ENCODE measurements at regions not wholly inside any gene's neighbourhood (a gene's known extent, or its start where the extent isn't known, plus 50 kb on each side); places are given as distances from the start of the nearest gene placed in this dataset.

DNA sequence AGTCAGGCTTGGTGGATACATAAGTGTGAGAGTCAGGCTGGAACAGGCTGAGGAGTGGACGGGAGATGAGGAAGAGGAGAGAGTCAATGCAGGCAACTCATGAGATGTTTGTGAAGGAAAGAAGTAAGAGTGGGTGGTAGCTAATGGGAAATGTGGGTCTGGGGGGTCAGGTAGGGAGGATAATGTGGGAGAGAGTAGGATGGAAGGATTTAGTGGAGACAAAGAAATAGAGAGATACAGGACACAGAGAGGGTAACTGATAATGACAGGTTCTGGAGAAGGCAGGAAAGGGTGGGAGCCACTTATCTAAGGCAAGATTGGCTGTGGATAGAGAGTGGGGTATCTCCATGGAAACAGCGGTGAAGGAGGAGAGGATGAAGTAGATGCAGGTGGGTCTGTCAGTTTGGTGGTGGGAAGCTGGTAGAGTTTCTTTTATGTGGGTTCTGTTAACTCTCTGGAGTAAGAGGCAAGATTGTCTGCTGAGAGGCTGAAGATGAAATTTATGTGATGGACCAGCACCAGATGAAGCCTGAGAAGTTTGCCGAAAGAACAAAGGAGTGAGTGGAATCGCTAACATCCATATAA is 190.6 kb upstream of the SPRED2 start:
- DNase-seq: no peak
- TF ChIP-seq, protein P1, sequence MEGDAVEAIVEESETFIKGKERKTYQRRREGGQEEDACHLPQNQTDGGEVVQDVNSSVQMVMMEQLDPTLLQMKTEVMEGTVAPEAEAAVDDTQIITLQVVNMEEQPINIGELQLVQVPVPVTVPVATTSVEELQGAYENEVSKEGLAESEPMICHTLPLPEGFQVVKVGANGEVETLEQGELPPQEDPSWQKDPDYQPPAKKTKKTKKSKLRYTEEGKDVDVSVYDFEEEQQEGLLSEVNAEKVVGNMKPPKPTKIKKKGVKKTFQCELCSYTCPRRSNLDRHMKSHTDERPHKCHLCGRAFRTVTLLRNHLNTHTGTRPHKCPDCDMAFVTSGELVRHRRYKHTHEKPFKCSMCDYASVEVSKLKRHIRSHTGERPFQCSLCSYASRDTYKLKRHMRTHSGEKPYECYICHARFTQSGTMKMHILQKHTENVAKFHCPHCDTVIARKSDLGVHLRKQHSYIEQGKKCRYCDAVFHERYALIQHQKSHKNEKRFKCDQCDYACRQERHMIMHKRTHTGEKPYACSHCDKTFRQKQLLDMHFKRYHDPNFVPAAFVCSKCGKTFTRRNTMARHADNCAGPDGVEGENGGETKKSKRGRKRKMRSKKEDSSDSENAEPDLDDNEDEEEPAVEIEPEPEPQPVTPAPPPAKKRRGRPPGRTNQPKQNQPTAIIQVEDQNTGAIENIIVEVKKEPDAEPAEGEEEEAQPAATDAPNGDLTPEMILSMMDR (IDR thresholded peaks at IDR 0.05; ENCODE audit: low read depth, low read length): no peak

DNA sequence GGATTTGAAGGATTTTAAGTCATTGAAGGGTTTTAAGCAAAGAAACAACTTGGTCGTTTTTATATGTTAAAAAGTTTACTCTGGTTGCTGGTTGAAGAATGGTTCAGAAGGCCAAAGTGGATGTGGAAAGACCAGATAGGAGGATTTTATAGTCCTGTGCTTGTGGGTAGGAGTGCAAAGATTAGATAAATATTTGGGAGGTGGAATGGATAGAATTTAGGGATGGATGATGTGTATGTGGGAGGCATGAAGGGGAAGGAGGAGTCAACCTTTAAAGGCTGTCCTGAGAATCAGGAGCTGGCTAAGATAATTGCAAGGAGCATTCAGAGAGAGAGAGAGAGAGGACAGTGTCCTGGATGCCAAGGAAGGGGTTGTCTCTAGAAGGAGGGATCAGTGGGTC is 190.1 kb upstream of the SPRED2 start:
- no peaks in the 10 kb centered on the region for H3K9me3 ChIP-seq (ENCODE audit: severe bottlenecking)
- no peaks in the 10 kb centered on the region for H3K36me3 ChIP-seq
- H3K4me3 ChIP-seq (ENCODE audit: low read depth, low read length): no peak overlapping the region
- TF ChIP-seq, protein P1 (IDR thresholded peaks at IDR 0.05; ENCODE audit: low read depth, low read length): no peak
- no peak overlapping the region for H3K27ac ChIP-seq
- no peak for DNase-seq
- H3K27me3 ChIP-seq (ENCODE audit: insufficient read depth, low read depth, severe bottlenecking): peaks cover 39% of the 10 kb centered on the region

More for the DNA sequence above, 190.6 kb upstream of the SPRED2 start:
- Histone ChIP-seq H3K36me3 (no peaks in the 10 kb centered on the region), H3K9me3 (ENCODE audit: severe bottlenecking) (no peaks in the 10 kb centered on the region), H3K27ac (no peak overlapping the region), H3K27me3 (ENCODE audit: insufficient read depth, low read depth, severe bottlenecking) (peaks cover 39% of the 10 kb centered on the region), H3K4me3 (ENCODE audit: low read depth, low read length) (no peak overlapping the region)

DNA sequence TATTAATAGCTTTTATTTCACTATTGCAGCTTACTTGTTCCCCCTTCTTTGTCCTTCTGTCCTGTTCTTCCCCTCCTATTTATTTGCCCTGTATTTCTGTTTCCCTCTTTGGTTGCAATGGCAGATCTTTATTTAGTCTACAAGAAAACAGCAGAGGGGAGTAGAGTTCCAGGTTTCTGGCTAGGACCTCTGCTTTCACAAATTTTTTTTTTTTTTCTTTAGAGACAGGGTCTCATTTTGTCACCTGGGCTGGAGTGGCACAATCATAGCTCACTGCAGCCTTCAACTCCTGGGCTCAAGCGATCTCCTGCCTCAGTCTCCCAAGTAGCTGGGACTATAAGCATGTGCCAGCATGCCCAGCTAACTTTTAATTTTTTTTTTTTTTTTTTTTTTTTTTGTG is 188.1 kb upstream of the SPRED2 start:
- peaks cover 32% of the 10 kb centered on the region for H3K27me3 ChIP-seq (ENCODE audit: insufficient read depth, low read depth, severe bottlenecking)
- DNase-seq: no peak
- H3K9me3 ChIP-seq (ENCODE audit: severe bottlenecking): no peaks in the 10 kb centered on the region
- no peak overlapping the region for H3K27ac ChIP-seq
- TF ChIP-seq, protein P1 (IDR thresholded peaks at IDR 0.05; ENCODE audit: low read depth, low read length): no peak
- H3K36me3 ChIP-seq: no peaks in the 10 kb centered on the region
- H3K4me3 ChIP-seq (ENCODE audit: low read depth, low read length): no peak overlapping the region

DNA sequence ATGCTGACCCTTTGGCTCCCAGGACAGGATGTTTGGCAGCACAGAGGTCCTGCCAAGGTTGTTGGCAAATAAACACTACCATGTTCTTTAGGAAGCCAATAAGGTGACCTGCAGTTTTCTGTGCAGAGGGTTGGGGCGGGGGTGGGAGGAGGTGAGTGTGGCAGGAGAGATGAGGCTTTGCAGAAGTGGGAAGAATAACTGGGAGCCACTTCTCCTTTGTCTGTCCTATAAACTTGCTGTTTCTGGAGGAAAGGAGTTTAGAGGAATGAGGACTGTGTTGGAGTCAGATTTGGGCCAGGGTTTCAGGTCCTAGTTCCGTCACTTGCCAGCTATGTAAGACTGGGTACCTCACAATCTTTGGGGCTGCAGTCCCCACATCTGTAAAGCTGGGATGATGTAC is 187.6 kb upstream of the SPRED2 start:
- TF ChIP-seq, protein P1 (IDR thresholded peaks at IDR 0.05; ENCODE audit: low read depth, low read length): no peak
- Histone ChIP-seq H3K9me3 (ENCODE audit: severe bottlenecking) (no peaks in the 10 kb centered on the region), H3K4me3 (ENCODE audit: low read depth, low read length) (no peak overlapping the region), H3K36me3 (no peaks in the 10 kb centered on the region), H3K27ac (no peak overlapping the region), H3K27me3 (ENCODE audit: insufficient read depth, low read depth, severe bottlenecking) (peaks cover 32% of the 10 kb centered on the region)
- no peak for DNase-seq

DNA sequence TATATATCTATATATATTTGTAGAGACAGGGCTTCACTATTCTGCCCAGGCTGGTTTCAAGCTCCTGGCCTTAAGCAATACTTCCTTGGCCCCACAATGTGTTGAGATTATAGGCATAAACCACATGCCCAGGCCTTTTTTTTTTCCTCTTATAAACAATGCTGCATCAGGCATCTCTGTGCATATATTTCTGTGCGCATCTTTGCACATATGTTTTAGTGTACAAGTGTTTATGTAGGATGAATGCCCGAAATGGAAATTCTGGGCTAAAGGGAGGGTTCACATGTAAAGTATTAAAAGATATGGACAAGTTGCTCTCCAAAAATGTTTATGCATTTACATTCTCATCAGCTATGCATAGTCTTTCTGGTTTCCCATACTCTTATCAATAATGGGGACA is 183.2 kb upstream of the SPRED2 start:
- no peak for DNase-seq
- H3K4me3 ChIP-seq (ENCODE audit: low read depth, low read length): no peak overlapping the region
- H3K27me3 ChIP-seq (ENCODE audit: insufficient read depth, low read depth, severe bottlenecking): peaks cover 9% of the 10 kb centered on the region
- H3K27ac ChIP-seq: no peak overlapping the region
- TF ChIP-seq, protein P1 (IDR thresholded peaks at IDR 0.05; ENCODE audit: low read depth, low read length): no peak
- no peaks in the 10 kb centered on the region for H3K9me3 ChIP-seq (ENCODE audit: severe bottlenecking)
- H3K36me3 ChIP-seq: no peaks in the 10 kb centered on the region

DNA sequence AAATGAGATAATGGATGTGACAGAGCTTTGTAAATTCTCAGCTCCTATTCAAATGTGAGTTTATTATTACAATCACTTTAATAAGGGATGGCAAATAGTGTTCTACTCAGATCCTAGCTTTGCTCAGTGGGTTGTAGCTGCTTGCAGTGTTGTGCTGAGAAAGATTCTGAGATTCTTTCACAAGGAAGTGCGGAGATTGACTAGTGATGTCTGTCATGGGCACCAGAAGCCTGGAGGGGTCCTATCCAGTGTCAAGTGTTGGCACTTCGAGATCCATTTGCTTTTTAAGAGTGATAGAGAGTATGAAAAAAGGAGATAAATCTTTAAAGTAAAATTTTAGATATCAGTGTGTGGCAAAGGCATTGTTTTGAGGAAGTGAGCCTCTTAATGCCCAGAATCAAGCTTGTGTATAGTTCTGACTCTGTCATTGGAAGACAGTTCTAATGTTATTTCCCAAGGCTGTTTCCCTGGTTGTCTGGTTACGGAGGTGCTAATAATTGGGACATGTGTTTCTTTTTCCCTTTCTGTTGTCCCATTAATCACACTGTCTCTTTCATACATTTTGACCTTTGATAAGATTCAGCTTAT is 181.7 kb upstream of the SPRED2 start:
- H3K4me3 ChIP-seq (ENCODE audit: low read depth, low read length): no peak overlapping the region
- TF ChIP-seq, protein P1 (IDR thresholded peaks at IDR 0.05; ENCODE audit: low read depth, low read length): no peak
- no peaks in the 10 kb centered on the region for H3K36me3 ChIP-seq
- peaks cover 13% of the 10 kb centered on the region for H3K27me3 ChIP-seq (ENCODE audit: insufficient read depth, low read depth, severe bottlenecking)
- H3K9me3 ChIP-seq (ENCODE audit: severe bottlenecking): no peaks in the 10 kb centered on the region
- no peak for DNase-seq
- H3K27ac ChIP-seq: no peak overlapping the region

Data from WERI-Rb-1 (cell line).